ENCODE measurements at regions not wholly inside any gene's neighbourhood (a gene's known extent, or its start where the extent isn't known, plus 50 kb on each side); places are given as distances from the start of the nearest gene placed in this dataset.

DNA sequence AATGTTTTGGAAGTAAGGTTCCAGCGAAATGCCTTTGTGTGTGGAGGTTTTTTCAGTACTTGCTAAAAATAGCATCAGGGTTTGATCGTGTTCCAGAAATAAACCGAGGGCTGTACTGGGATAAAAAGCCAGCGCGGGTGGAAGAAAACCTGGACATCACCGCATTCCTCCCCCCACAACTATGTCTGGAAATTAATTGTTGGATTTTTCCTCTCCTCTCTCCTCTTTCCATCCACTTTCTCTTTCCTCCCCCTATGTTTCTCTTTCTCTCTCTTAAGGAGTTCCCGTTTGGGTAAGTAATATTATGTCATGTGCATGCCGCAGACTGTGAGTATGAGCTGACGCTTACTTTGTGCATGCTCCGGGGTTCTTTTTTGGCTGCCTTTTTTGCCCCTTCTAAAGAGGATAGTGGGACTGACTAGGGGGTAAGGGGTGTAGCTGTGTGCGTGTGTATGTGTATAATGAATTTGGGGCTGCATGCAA, 104.2 kb upstream of the HSD17B12 start:
- no peak for DNase-seq

DNA sequence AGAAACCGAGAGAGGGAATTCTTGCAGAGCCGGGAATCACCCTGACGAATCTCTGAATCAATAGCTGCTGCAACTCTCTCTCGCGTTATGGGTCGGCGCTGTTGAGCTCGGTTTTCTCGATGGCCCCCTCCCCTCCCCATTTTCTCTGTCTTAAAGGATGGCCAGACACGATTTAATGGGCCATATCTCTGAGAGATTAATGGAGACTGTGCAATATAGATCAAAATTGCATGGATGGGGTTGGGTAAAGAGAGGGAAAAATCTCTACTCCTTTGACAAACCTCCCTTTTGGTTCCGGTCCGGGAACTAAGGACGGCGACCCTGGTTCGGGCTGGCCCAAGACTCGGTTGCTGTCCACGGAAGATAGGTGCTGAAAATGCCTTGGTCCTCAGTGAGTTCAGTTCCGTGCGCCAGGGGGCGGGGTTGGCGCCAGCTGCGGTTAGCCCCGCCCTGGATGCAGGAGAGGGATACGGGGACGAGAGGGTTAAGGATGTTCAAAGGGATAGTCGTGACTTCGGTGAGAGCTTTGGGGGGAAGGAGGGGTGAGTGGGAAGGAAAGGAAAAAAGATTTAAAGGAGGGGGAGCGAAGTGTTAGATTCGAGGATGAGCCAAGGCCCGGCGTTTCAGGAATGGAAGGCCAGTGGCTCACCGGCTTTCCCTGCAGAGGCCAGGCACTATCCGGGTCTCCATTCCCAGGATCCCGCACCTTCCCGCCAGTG, 103.6 kb upstream of the HSD17B12 start:
- DNase-seq: peak; percentile 51

DNA sequence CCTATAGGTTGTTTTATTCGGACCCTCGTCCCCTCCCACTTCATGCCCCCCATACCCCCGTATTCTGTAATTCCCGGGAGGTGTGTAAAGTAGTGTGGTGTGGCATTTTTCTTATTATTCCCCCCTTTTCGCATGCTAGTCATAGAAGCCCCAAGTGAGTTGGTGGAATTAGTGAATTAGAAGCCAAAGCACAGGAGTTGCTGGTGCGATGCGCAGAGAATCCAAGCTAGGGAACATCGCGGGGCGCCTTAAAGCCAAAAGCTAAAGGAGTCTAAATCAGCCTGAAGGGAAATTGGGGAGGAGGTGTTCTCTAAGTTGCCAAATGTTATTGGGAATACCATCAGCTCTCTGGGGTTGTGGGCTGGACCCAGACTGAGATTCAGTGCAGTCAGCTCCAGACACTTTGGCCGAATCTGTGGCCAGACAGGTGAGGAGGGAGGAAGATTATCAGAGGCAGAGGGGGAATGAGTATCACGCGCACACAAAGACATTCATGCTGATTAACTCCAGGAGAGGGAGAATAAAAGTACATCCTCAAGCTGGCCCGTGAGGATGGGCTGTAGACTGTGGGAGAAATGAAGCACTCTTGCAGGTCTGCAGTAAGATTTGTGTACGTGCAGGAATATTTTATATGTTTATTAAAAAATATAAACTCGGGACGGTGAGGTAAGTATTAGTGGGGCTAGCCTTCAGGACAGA, 102.8 kb upstream of the HSD17B12 start:
- DNase-seq: no peak

DNA sequence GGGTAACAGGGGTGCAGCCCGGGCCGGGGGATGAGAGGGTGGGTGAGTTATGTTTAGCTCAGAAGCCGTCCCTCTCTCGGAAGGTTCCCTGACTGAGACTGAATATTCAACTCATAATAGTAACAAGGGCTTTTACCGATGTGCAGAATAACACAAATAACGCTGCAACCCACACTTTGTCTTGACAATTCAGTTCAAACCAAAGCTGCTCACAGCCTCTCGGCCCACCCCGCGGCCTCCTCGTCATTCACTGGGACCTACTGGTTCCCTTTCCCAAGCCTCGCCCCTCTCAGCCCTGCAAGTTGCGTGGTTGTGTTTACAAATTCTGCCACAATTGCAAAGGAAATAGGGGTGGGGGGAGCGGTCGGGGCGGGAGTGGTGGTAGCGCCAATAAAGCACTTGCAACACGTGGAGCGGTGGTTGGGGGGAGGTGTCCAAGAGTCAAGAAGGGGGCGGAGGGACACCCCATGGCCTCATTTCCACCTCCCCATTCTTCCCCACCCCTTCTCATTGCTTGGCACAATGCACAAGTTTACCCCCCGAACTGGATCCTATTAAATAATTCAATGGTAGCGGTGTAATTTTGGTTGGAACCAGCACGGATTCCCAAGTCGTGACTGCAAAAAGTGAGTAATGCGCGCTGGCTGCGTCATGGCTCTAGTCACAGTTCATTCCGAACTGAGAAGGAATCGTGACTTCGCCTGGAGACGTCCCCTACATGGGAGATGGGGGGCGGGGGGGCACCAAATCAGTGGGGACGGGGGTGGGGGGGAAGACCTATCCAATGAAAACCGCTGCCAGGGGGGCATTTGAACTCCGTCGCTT, 102.0 kb upstream of the HSD17B12 start:
- peak; percentile 71 for DNase-seq

DNA sequence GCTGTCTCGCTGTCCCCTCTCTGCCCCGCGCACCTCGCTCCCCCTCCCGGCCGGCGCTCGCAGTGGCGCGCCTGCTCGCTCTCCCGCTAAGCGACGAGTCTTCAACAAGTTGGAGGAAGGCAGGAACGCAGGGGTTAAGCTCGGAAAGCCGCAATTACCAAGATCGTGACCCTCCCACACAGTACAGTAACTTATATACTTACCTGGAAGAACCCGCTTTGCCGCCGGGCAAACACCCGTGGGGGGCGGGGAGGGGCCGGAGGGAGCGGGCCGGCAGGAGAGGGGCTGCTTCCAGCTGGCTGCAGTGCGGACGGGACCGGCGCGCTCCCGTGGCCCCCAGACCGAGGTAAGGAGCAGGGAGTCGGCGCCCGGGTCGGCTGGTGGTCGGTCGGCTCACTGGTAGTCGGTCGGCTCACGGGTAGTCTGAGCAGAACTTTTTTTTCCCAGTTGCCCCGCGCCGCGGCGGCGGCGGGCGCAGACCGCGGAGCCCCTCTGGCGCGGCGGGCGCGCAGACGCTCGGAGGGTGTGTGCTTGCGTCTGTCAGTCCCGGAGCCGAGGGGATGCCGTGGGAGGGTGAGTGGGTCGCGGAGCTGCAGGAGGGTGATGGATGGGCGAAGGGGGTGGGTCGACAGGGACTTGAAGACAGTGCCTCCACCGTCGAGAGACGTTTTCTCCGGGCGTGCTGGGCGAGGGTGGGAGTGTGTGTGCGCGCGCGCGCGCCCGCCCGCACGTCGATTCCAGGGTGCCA, 101.2 kb upstream of the HSD17B12 start:
- peak; percentile 62 for DNase-seq

DNA sequence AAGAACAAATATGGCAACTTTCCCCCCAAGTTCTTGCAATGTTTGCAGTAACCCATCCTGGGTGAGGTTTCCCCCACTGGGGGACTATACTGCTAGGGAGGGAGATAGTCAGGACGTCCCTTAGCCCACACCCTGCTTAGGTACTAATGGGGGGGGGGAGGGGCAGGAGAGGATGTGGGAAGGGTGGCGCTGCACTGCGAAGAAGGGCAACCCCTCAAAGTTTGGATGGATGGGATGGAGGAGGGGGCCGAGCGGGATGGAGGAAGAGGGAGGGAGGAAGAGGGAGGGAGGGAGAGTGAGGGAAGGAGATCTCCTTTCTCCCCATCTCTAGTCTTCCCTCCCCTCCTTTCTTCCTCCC, 100.6 kb upstream of the HSD17B12 start:
- no peak for DNase-seq

DNA sequence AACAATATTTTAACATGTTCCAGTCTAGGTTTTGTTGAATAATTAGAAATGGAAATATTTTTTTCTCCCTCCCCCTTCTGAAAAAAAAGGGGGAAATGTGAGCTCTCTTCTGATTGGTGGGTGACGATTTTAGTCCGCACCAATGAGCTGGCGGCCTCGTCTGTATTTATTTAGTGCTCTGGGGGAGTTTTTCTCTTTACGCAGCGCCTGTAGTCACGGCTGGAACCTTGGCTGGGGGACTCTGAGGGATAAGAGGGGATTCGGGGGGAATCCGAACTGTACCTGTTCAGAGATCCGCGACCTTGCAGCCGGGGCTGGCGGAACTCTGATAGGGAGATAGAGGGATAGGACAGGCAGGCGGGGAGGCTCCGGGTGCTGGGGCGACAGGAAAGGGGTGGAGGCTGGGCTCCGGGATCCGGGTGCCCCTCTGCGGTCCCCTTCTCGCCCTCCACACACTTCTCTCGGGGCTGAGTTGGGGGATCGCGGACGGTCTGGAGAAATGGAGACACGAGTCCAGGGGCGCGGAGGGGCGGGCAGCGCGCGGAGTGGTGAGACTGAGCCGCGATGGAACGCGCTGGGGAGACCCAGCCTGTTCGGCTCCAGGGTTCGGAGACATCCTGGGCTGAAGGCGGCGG, 99.7 kb upstream of the HSD17B12 start:
- no peak for DNase-seq

DNA sequence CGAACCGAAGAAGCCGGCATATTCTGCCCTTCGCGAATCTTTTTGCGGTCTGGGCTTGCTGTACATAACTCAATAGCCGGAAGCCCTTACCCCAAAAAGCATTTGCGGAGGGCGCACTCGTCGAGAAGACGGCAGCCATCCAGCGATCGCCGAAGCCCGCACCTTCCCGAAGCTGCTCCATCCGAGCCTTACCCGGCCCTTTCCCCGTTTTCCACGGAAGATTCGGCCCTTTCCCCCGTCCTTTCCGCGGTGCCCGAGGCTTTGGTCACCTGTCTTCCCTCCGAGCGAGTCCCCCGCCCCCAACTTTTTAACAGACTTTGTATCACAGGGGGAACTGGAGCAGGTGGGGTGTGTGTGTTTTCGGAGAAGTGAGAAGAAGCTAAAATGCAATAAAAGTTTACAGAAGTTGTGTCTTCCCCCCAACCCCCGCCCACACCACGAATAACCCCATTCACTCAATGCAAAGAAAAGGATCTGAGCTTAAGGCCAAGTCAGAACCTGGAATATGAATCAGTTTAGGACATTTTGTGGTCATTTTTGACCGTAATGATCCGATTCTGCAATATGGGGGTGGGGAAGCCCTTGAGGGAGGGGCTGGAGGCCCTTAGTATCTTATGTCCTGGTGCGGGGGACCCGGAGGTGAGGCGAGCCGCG, 99.0 kb upstream of the HSD17B12 start:
- no peak for DNase-seq

DNA sequence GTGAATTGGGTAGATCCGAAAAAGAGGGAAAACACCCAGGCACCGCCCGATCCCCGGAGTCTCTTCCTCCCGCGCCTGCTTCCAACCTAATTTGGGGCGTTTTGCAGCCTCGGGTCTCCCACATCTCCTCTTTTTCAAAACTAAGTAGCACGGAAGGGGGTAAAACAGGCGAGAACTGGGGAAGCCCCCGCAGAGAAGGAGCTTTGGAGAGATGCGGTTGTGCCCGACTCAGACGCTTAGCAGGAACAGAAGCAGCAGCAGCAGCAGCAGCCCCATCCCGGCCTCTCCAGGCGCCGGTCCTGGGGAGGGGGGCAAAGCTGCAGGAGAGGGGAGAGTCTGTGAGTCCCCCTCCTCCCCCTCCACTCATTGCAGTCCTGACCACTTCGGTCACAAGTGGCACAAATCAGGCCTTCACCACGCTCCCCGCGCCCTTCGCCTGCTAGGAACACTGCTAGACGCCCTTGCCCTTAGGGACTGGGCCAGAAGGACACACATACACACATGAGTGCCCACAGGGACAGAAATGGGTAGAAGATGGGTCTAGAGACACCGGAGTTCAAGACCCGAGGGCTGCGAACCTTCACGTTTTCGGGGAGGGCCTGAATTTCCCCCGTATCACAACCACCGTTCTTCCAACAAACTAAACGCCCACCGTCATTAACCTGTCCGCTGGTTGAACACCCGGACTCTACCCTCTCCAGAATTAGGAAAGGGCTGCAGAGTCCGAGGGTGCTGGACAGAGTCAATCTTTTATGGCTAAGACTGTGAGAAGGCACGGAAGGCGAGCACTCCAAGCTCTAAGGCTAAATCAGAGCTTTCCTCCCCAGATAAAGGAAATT, 98.3 kb upstream of the HSD17B12 start:
- DNase-seq: no peak

DNA sequence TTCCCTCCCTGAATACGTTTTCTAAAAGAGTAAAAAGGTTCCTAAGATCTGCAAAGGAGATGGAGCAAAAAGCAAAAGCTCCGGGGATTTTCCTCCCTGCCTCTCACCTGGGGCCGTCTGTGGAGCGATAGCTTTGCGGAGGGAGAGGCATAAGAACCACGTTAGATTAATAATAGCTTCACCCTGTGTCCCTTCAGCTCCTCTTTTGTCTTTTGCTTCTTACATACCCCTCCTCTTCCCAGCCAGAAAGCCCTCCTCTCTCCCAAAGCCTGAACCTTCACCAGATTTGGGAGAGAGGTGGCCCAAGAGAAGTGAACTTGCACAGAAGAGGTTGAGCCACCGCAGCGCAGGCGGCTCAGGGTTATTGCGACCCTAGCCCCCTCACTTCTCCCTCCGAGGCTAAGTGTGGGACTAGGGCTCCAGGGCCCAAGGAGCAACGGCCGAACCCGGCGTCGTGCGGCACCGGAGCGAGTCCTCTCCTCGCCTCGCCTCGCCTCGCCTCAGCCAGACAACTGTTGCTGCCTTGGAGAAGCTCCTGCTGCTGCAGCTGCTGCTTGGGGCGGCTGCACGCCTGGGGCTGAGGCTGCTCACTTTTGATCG, 97.6 kb upstream of the HSD17B12 start:
- no peak for DNase-seq

DNA sequence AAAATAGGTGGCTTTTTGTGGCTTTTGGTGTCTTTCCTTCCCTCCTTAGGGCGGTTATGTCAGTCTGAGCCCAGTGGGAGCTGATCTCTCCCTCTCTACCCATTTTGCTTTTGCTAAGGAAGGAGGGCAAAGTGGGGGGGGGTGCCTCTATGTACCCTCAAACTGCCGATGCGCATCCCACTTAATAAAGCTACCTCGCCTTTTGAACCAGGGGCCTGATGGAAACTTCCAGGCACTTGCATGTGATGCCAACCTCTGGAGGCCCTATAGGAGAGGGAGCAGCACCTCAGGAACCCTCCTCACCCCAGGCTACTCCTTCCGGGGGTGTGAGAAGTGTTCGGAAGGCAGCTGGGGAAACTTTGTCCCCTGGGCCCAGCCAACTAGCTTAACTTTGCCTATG, 97.0 kb upstream of the HSD17B12 start:
- no peak for DNase-seq

DNA sequence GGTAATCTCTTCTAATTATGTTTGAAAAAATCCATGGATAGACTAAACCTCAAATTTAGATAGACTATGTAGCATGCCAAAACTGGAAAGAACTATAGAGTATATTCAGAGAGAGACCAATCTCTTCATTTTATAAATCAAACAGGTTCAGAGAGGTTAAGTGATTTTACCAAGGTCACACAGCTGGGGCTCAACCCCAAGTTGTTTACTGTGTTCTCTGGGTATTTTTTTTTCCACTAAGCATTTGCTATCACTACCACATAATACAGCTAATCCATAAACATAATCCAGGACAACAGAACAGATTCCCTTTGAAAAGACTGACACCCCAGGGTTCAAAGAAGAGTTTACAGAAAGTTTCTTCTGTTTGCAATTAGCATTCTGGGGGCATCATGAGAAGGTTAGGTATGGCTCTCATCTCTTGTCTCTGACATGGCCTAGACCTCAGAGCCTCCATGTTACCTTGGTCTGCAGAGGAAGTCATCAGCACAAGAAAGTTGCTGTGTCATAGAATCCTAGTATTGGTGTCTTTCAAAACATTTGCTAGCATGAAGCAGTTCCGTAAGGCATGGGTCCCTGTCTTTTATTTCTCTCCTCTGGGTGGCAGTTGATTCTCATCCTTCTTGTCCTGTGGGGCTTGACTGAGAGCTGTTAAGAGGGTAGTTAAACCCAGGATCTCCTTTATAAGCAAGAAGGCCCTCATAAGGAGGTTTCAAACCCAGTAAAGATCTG, 94.5 kb upstream of the HSD17B12 start:
- no peak for DNase-seq

DNA sequence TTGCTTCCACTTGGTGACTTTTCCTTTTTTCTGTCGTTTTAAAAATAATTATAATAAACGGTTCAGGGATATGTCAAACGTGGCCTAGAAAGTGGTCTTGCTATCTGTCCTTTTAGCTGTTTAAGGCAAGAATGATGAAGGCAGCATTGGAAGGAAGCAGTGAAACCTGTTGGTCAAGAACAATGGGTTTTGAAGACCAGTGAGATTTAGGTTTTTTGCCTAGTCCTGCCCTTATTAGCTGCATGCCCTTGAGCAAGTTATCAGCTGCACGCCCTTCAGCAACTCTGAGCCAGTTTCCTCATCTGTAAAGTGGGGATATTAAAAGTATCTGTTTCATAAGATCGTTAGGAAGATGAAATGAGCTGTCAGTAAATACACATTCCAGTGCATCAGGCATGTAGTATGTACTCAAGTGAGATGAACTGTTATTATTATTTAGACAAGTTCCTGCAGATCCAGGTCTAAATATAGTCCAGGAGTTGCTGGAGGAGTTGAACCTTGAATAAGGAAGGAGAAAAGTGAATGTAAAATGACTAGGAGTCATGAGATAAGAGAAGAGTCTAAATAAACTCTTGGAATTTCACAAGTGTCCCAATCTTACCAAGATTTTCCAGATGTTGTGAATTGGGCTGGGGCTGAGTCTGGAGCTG, 90.8 kb upstream of the HSD17B12 start:
- no peak for DNase-seq

DNA sequence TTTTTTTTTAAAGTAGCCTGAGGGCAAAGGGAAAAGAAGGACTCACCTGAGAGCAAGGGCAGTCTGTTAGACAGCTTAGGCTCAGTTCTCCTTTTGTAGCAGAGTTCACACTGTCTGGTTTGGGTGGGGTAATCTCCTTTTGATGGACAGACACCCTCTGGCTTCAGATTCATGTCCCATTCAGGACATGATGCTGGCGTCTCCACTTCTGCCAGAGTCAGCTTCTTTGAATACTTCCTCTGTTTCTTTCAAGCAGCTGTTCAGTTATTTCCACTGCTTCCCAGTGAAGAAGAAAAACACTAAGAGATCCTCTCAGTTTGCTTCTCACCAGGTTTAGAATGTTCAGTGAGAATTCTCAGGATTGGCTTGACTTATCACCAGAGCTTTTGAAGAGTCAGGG, 79.0 kb upstream of the HSD17B12 start:
- DNase-seq: no peak

DNA sequence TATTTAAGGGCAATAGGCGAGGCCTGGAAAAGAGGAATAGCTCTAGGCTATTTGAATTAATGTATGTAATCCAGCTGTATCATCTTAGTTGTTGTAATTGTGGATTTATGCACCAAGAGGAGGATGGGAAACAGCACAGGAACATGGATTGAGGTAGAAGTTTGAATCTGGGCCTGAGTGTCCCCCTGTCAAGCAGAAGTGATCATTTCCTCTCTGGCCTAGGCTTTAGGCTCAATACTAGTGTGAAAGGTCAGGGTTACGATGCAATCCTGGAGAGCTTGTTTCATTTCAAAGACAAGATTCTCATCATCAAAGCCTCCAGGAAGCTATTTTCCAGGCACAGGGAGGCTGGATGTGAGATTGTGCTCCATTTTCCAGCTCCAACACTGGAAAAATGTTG, 77.9 kb upstream of the HSD17B12 start:
- no peak for DNase-seq

DNA sequence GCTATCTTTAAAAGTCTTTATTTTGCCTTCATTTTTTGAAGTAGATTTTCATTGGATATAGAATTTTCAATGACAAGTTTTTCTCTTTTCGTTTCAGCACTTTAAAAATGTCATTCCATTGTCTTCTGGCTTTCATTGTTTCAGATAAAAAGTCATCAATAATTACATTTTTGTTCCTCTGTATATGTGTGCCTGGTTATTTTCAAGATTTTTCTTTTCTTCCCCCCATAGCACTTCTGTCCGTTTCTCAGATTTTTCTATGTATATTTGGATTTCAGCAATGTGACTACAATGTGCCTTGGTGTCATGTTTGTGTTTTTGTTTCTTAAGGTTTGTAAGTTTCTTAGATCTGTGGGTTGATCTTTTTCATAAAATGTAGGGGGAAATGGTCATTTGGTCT, 66.3 kb upstream of the HSD17B12 start:
- DNase-seq: no peak

DNA sequence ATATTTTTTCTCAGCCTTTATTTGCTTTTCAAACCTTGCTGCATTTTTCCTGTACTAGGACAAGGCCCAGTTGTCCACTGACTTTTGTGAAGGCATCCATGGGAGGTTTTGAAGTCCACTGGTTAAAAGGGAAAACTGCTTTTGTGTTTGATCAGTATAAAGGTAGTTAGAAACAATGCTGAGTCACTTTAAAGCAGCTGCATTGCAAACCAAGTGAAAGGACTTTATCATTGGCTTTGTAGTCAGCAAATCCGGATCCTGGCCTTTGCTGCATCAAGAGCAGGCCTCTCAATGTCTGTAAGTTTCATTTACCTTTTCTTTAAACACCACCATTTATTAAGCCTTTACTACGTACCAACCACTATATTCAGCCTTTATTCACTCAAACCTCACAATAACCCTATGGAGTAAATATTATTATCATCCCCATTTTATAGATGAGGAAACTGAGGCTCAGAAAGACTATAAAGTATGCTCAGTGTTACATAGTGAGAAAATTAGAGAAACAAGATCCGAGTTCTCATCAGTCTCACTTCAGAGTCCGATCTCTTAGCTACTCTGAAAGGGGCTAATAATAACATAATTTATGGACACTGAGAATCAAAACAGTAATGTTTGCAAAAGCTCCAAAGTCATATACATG, 60.6 kb upstream of the HSD17B12 start:
- no peak for DNase-seq

DNA sequence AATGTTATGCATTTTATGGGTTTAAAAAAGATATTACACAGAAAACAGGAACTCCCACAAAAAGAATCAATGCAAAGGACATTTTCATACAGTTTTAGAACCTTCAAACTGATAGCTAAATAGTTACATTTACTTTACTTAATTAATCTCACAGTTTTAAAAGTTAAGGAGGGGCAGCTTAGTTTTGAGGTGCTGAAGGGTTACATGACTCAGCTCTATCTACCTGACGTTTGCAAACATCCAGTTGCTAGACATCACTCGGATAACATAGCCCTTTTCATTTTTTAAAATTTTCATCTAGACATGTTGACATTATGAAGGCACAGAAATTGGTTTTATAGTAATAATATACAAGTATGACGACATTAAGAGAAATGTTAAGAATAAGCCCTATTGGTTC, 53.7 kb upstream of the HSD17B12 start:
- DNase-seq: no peak

Data from EL (cell line).